Adipocyte (in vitro differentiated cells): ENCODE measurements at regions not wholly inside any gene's neighbourhood (a gene's known extent, or its start where the extent isn't known, plus 50 kb on each side); places are given as distances from the start of the nearest gene placed in this dataset.
"Not testable (repeated sequence)": the region's sequence is repeated elsewhere in the genome, so short reads cannot be mapped to it uniquely, and the experiment has no call there.

Source experiments
- DNase-seq: peaks from one replicate; pipeline ENCODE4 v3.0.0-alpha.2; 2015; ENCODE audit warnings: low read depth
- H3K27me3 ChIP-seq: replicated peaks from 2 replicates; pipeline ENCODE4 v1.7.0; 2013; ENCODE audit warnings: mild to moderate bottlenecking, low read length, moderate library complexity; ENCODE audit not compliant: control insufficient read depth, insufficient read depth
- H3K36me3 ChIP-seq: 2 replicates; pipeline ENCODE4 v1.7.0; 2013; ENCODE audit warnings: low read length, mild to moderate bottlenecking, moderate library complexity; ENCODE audit not compliant: control insufficient read depth, insufficient read depth, severe bottlenecking
- H3K4me1 ChIP-seq: 2 replicates; pipeline ENCODE4 v1.7.0; 2013; ENCODE audit warnings: mild to moderate bottlenecking, low read length, moderate library complexity; ENCODE audit not compliant: control insufficient read depth, insufficient read depth
- H3K4me3 ChIP-seq: 2 replicates; pipeline ENCODE4 v1.7.0; 2013; ENCODE audit warnings: mild to moderate bottlenecking, low read length, moderate library complexity
- H3K9ac ChIP-seq: 2 replicates; pipeline ENCODE4 v1.7.0; 2013; ENCODE audit warnings: mild to moderate bottlenecking, low read length, moderate library complexity
- H3K9me3 ChIP-seq: 2 replicates; pipeline ENCODE4 v1.7.0; 2013; ENCODE audit warnings: mild to moderate bottlenecking, low read length, moderate library complexity; ENCODE audit not compliant: control insufficient read depth

GRCh38 chr17:33695431-33695830, 402.3 kb upstream of the ASIC2 start:
- no peak overlapping the region for H3K4me3 ChIP-seq
- DNase-seq, result no peak

DNA sequence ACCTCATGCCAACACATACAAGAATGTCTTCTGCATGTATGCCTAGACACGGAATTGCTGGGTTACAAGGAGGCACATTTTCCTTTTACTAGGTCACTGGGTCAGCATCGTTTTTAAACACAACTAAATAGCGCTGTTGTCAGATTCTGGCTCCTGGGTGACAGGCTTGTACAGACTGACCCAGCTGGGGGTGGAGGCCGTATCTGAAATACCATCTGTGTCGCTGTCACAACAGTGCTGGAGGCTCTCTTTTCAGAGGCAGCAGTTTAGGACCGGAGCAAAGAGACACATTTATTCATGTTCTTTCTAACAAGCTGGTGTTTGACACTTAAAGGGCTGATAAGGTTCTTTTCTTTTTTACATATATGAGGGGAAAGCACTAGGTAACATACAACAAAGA, 403.0 kb upstream of the ASIC2 start:
- Histone ChIP-seq H3K9me3 (no peaks in the 10 kb centered on the region), H3K4me1 (no peaks in the 10 kb centered on the region), H3K27me3 (peaks cover 9% of the 10 kb centered on the region), H3K9ac (no peak overlapping the region), H3K36me3 (no peaks in the 10 kb centered on the region), H3K4me3 (no peak overlapping the region)
- DNase-seq, result no peak

More at GRCh38 chr17:33695431-33695830, 402.3 kb upstream of the ASIC2 start:
- Histone ChIP-seq H3K27me3 (peaks cover 9% of the 10 kb centered on the region), H3K36me3 (no peaks in the 10 kb centered on the region), H3K4me1 (no peaks in the 10 kb centered on the region), H3K9ac (no peak overlapping the region), H3K9me3 (no peaks in the 10 kb centered on the region)

GRCh38 chr17:33697557-33697956, 404.5 kb upstream of the ASIC2 start:
- Histone ChIP-seq H3K4me3 (no peak overlapping the region), H3K27me3 (peaks cover 9% of the 10 kb centered on the region), H3K36me3 (no peaks in the 10 kb centered on the region), H3K9me3 (no peaks in the 10 kb centered on the region), H3K9ac (no peak overlapping the region), H3K4me1 (no peaks in the 10 kb centered on the region)
- DNase-seq, result no peak

DNA sequence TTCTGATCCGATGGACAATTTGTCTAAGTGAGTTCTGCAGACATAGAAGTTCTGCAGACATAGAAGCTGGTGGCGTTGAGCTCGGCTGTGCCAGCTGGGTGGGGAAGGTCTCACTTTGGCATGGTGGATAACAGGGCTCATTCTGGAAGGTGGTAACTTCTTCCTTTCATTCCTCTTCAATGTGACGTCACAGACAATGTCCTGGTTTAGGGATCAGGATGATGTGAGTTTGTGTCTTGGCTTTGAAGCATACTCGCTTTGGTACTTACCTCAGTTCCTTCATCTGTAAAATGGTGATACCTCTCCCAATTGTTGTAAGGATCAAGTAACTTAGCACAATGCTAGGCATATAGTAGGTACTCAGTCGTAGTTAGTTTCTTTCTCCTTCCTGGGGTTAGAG, 408.8 kb upstream of the ASIC2 start:
- DNase-seq, result no peak
- H3K27me3 ChIP-seq, result peaks cover 1% of the 10 kb centered on the region
- H3K4me1 ChIP-seq, result no peaks in the 10 kb centered on the region
- H3K4me3 ChIP-seq, result no peak overlapping the region
- H3K36me3 ChIP-seq, result no peaks in the 10 kb centered on the region
- H3K9ac ChIP-seq, result no peak overlapping the region
- H3K9me3 ChIP-seq, result no peaks in the 10 kb centered on the region

DNA sequence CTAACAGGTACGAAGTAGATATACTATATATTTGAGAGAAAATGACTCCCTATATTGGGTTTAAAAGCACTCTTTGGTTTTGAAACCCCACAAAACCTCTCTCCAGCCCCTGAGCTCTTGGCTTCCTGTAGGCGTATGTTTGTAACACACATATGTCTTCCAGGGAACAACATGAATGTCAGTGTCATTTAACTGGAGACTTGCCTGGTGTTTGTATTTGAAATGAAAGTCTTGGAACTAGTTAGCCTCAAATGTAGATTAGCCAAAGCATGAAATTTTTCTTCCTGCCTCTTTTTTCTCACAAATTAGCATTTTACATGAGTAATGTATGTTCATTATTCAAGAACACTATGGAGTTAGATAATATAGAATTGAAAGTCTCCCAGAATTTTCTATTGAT, 411.8 kb upstream of the ASIC2 start:
- H3K36me3 ChIP-seq, result no peaks in the 10 kb centered on the region

DNA sequence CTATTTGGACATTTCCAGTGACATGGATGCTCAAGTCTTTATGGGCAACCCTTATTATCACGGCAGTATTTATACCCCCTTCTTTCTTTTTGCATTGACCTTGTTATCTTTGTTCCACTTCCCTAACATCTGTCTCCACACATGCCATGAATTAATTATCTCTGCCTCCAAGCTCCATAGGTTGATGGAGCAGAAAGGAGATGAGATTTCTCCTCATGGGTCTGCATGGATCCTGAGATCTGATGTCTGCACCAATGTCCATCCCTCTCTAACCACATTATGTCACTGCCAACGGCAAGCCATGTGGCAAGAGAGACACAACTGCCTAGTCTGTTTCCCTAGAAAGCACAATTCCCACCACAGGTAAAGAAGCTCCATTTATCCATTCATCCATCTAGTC, 416.8 kb upstream of the ASIC2 start:
- H3K27me3 ChIP-seq, result peaks cover 8% of the 10 kb centered on the region
- H3K4me1 ChIP-seq, result no peaks in the 10 kb centered on the region
- no peak overlapping the region for H3K9ac ChIP-seq
- no peak for DNase-seq
- H3K9me3 ChIP-seq, result no peaks in the 10 kb centered on the region
- H3K36me3 ChIP-seq, result no peaks in the 10 kb centered on the region
- H3K4me3 ChIP-seq, result no peak overlapping the region

More for the DNA sequence above, 411.8 kb upstream of the ASIC2 start:
- no peaks in the 10 kb centered on the region for H3K4me1 ChIP-seq
- H3K4me3 ChIP-seq, result no peak overlapping the region
- DNase-seq, result no peak
- peaks cover 2% of the 10 kb centered on the region for H3K27me3 ChIP-seq
- H3K9me3 ChIP-seq, result no peaks in the 10 kb centered on the region
- H3K9ac ChIP-seq, result no peak overlapping the region

DNA sequence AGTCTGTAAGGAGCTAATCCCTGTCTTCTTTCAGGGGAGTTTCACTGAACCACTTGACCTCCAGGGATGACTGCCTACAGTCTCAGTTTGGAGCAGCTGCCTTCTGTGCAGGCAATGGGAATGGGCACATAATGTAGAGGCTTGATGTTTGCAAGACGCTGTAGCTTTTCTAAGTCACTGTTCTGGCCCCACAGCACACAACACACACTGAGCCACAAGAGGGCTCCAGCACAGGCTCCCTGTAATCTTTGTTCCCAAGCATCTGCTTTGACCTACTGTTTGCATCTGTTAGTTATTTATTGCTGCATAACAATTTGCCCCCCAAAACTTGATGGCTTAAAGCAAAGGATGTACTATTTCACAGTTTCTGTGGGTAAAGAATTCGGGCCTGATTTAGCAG, 419.0 kb upstream of the ASIC2 start:
- Histone ChIP-seq H3K27me3 (peaks cover 12% of the 10 kb centered on the region), H3K9ac (no peak overlapping the region), H3K4me1 (no peaks in the 10 kb centered on the region), H3K36me3 (no peaks in the 10 kb centered on the region), H3K4me3 (no peak overlapping the region), H3K9me3 (no peaks in the 10 kb centered on the region)
- no peak for DNase-seq

DNA sequence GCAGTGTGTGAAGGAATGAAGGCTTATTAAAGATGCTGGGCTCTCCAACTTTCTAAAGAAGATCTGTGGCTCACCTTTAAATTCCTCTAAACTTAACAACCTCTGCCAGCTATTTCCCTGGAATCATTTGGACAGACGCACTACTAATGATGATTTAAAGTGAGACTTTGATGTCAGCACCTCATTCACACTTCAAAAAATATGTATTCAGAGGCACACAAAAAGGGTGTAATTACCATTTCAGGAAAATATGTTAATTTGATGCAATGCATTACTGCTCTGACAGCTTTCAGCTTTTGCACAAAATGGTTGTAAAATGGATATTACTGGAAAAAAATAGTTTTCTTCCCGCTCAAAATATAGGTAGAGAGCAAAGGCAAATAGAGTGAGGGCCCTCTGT, 423.9 kb upstream of the ASIC2 start:
- no peak for DNase-seq
- H3K36me3 ChIP-seq, result no peaks in the 10 kb centered on the region

DNA sequence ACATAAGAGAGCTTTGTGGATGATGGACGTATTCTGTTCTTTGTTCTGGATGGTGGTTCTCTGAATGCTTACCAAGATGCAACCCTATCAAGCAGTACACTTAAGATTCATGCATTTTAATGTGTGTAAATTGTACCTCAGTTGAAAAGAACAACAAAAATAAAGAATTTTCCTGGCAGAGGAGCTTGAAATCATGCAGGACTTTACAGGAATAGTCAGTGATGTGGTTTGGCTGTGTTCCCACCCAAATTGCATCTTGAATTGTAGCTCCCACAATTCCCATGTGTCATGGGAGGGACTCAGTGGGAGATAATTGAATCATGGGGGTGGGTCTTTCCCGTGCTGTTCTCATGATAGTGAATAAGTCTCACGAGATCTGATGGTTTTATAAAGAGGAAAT, 430.6 kb upstream of the ASIC2 start:
- not testable (repeated sequence) for H3K36me3 ChIP-seq, H3K4me3 ChIP-seq, H3K4me1 ChIP-seq, H3K9me3 ChIP-seq, H3K9ac ChIP-seq, DNase-seq
- peaks cover 58% of the 10 kb centered on the region for H3K27me3 ChIP-seq

More for the DNA sequence above, 423.9 kb upstream of the ASIC2 start:
- H3K4me1 ChIP-seq, result no peaks in the 10 kb centered on the region
- H3K4me3 ChIP-seq, result no peak overlapping the region
- H3K27me3 ChIP-seq, result peaks cover 13% of the 10 kb centered on the region
- H3K9me3 ChIP-seq, result no peaks in the 10 kb centered on the region
- no peak overlapping the region for H3K9ac ChIP-seq

GRCh38 chr17:33725675-33726271, 432.7 kb upstream of the ASIC2 start:
- DNase-seq, result peak; percentile 5
- H3K9ac ChIP-seq, result no peak overlapping the region
- no peaks in the 10 kb centered on the region for H3K9me3 ChIP-seq
- H3K36me3 ChIP-seq, result no peaks in the 10 kb centered on the region
- no peak overlapping the region for H3K4me3 ChIP-seq
- peaks cover 69% of the 10 kb centered on the region for H3K27me3 ChIP-seq
- H3K4me1 ChIP-seq, result no peaks in the 10 kb centered on the region

DNA sequence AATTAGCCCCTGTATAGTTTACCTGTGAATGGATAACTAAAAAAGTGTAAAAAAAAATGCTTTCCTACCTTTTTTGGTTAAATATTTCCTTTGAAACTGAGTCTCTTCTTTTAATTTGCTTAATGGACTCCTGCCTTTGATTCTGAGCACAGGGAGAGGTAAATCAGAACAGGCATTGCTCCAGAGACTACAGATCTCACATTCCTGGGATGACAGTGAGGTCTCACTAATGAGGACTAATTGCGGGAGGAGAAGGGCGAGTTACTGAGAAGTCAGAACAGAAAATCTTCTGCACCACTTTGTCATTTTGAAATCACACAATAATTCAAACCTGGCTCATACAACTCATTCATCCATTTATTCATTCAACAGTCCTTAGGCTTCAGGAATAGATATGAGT, 437.0 kb upstream of the ASIC2 start:
- H3K4me1 ChIP-seq, result no peaks in the 10 kb centered on the region

GRCh38 chr17:33732116-33732515, 439.0 kb upstream of the ASIC2 start:
- no peak overlapping the region for H3K4me3 ChIP-seq
- no peak overlapping the region for H3K9ac ChIP-seq
- no peaks in the 10 kb centered on the region for H3K9me3 ChIP-seq
- H3K36me3 ChIP-seq, result no peaks in the 10 kb centered on the region
- H3K27me3 ChIP-seq, result peaks cover 33% of the 10 kb centered on the region
- no peaks in the 10 kb centered on the region for H3K4me1 ChIP-seq
- peak; percentile 14 for DNase-seq

More for the DNA sequence above, 437.0 kb upstream of the ASIC2 start:
- DNase-seq, result no peak
- peaks cover 46% of the 10 kb centered on the region for H3K27me3 ChIP-seq
- no peak overlapping the region for H3K4me3 ChIP-seq
- no peaks in the 10 kb centered on the region for H3K9me3 ChIP-seq
- no peak overlapping the region for H3K9ac ChIP-seq
- no peaks in the 10 kb centered on the region for H3K36me3 ChIP-seq
